DND-41 (cell line): ENCODE measurements at regions not wholly inside any gene's neighbourhood (a gene's known extent, or its start where the extent isn't known, plus 50 kb on each side); places are given as distances from the start of the nearest gene placed in this dataset.

ENCODE experiments used
- EZH2 ChIP-seq: IDR thresholded peaks from 3 replicates; pipeline ENCODE4 v1.6.1; 2012; ENCODE audit warnings: borderline replicate concordance, low read depth, mild to moderate bottlenecking, moderate library complexity, low read length, inconsistent platforms; ENCODE audit not compliant: severe bottlenecking
- TF ChIP-seq, protein P1 (sequence below): IDR thresholded peaks from 2 replicates; pipeline ENCODE4 v1.5.1; 2012; ENCODE audit warnings: borderline replicate concordance, low read length, moderate library complexity, mild to moderate bottlenecking; ENCODE audit not compliant: poor library complexity, severe bottlenecking; ENCODE audit errors: extremely low read depth

DNA sequence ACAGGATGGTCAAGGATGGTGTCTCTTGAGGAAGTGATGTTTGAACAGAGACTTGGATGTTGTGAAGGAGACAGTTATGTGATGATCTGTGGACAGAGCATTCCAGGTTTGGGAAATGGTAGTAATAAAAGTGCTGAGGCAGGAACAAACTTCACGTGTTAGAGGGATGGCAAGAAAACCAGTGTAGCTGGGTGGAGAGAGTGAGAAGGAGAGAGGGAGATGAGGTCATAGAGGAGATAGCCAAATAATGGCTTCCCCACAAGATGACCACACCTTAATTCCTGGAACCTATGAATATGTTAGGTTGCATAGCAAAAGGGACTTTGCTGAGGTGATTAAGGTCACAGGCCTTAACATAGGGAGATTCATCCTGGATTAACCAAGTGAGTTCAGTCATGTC lies 75.6 kb upstream of the GPR50 start:
- TF ChIP-seq, protein P1, sequence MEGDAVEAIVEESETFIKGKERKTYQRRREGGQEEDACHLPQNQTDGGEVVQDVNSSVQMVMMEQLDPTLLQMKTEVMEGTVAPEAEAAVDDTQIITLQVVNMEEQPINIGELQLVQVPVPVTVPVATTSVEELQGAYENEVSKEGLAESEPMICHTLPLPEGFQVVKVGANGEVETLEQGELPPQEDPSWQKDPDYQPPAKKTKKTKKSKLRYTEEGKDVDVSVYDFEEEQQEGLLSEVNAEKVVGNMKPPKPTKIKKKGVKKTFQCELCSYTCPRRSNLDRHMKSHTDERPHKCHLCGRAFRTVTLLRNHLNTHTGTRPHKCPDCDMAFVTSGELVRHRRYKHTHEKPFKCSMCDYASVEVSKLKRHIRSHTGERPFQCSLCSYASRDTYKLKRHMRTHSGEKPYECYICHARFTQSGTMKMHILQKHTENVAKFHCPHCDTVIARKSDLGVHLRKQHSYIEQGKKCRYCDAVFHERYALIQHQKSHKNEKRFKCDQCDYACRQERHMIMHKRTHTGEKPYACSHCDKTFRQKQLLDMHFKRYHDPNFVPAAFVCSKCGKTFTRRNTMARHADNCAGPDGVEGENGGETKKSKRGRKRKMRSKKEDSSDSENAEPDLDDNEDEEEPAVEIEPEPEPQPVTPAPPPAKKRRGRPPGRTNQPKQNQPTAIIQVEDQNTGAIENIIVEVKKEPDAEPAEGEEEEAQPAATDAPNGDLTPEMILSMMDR: no peak
- no peak for TF ChIP-seq EZH2
